Endothelial cell of umbilical vein (primary cell): ENCODE measurements at regions not wholly inside any gene's neighbourhood (a gene's known extent, or its start where the extent isn't known, plus 50 kb on each side); places are given as distances from the start of the nearest gene placed in this dataset.

ENCODE experiments used
- MAX ChIP-seq: IDR thresholded peaks from 2 replicates; pipeline ENCODE4 v1.6.1; 2011; ENCODE audit not compliant: insufficient read depth, insufficient read length
- POLR2A ChIP-seq: IDR thresholded peaks from 2 replicates; pipeline ENCODE4 v1.6.1; 2012; ENCODE audit warnings: low read depth, mild to moderate bottlenecking, control low read depth, low read length

DNA sequence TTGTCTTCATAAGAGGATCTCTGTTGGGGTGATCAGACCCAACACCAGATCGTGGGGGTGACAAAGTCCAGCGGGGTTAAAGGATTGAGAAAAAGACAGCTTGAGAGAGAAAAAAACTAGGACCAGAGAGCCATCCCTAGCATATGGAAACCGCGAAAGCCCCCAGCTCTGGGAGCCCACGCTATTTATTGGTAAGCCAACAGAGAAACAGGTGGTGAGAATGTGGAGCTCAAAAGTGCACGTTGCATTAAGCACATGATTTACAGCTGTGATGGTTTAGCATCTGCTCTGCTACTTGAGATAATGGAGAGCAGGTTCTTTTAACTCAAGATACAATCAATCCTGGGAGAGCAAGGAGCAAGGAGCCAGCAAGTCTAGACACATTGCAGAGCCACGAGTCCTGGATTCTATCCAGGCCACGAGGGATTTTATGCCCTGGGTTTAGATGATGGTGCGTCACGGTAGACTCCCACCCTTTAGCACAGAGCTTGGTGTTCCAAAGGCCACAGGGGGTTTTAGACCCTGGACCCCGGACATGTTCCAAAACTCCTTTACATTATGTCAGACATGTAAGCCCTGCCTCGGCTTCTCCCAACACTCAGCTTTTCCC is 755.2 kb upstream of the SORCS1 start:
- TF ChIP-seq POLR2A (no peak), MAX (no peak)
